Dedifferentiated amniotic fluid mesenchymal stem cell (primary cell): ENCODE measurements at regions not wholly inside any gene's neighbourhood (a gene's known extent, or its start where the extent isn't known, plus 50 kb on each side); places are given as distances from the start of the nearest gene placed in this dataset.
"Not testable (repeated sequence)": the region's sequence is repeated elsewhere in the genome, so short reads cannot be mapped to it uniquely, and the experiment has no call there.

Experiments
- DNase-seq: peaks from one replicate; pipeline ENCODE4 v3.0.0-alpha.2; 2016; ENCODE audit errors: extremely low spot score

- DNase-seq, result no peak
These were observed 51.1 kb upstream of the CRY1 start for GRCh38 chr12:107144441-107144840.

GRCh38 chr12:107144990-107145389 is 51.6 kb upstream of the CRY1 start:
- DNase-seq, result no peak

- no peak for DNase-seq
These were observed 52.0 kb upstream of the CRY1 start for GRCh38 chr12:107145397-107145796.

- no peak for DNase-seq
These were observed 54.8 kb upstream of the CRY1 start for GRCh38 chr12:107148107-107148506.

GRCh38 chr12:107152315-107152714 is 59.0 kb upstream of the CRY1 start:
- DNase-seq, result no peak

GRCh38 chr12:107159384-107159900 is 66.1 kb upstream of the CRY1 start:
- DNase-seq, result no peak

GRCh38 chr12:107163413-107163812 is 70.1 kb upstream of the CRY1 start:
- DNase-seq, result no peak

- no peak for DNase-seq
These were observed 71.0 kb upstream of the CRY1 start for GRCh38 chr12:107164392-107164791.

GRCh38 chr12:107165581-107165980 is 72.2 kb upstream of the CRY1 start:
- DNase-seq, result no peak

- DNase-seq, result no peak
These were observed 74.4 kb upstream of the CRY1 start for GRCh38 chr12:107167756-107168155.

- DNase-seq, result no peak
These were observed 75.9 kb upstream of the CRY1 start for GRCh38 chr12:107169200-107169599.

GRCh38 chr12:107178776-107179175 is 85.4 kb upstream of the CRY1 start:
- DNase-seq, result no peak

- DNase-seq, result no peak
These were observed 86.5 kb upstream of the CRY1 start for GRCh38 chr12:107179871-107180270.

- no peak for DNase-seq
These were observed 86.9 kb upstream of the CRY1 start for GRCh38 chr12:107180272-107180671.

- no peak for DNase-seq
These were observed 91.1 kb upstream of the CRY1 start for GRCh38 chr12:107184359-107184930.

- DNase-seq, result no peak
These were observed 103.3 kb upstream of the CRY1 start for GRCh38 chr12:107196681-107197080.

GRCh38 chr12:107200394-107200793 is 107.0 kb upstream of the CRY1 start:
- DNase-seq, result no peak

GRCh38 chr12:107207931-107208525 is 114.7 kb upstream of the CRY1 start:
- peak; percentile 46 for DNase-seq

- not testable (repeated sequence) for DNase-seq
These were observed 116.4 kb upstream of the CRY1 start for GRCh38 chr12:107209700-107210099.

- DNase-seq, result not testable (repeated sequence)
These were observed 121.0 kb upstream of the CRY1 start for GRCh38 chr12:107214373-107214773.

GRCh38 chr12:107216411-107216810 is 123.1 kb upstream of the CRY1 start:
- DNase-seq, result not testable (repeated sequence)

- DNase-seq, result no peak
These were observed 126.0 kb upstream of the CRY1 start for GRCh38 chr12:107219301-107219700.

- no peak for DNase-seq
These were observed 128.6 kb upstream of the CRY1 start for GRCh38 chr12:107221913-107222312.

- no peak for DNase-seq
These were observed 130.5 kb upstream of the CRY1 start for GRCh38 chr12:107223821-107224220.
